ENCODE measurements at regions not wholly inside any gene's neighbourhood (a gene's known extent, or its start where the extent isn't known, plus 50 kb on each side); places are given as distances from the start of the nearest gene placed in this dataset.

- no peak for DNase-seq (ENCODE audit: low spot score)
Measured at GRCh38 chrX:150303386-150304097, 59.6 kb upstream of the MAMLD1 start.

GRCh38 chrX:150306002-150306401, 57.1 kb upstream of the MAMLD1 start:
- no peak for DNase-seq (ENCODE audit: low spot score)

- DNase-seq (ENCODE audit: low spot score), result no peak
Measured at GRCh38 chrX:150308041-150308440, 55.1 kb upstream of the MAMLD1 start.

- DNase-seq (ENCODE audit: low spot score), result no peak
Measured at GRCh38 chrX:150308532-150309157, 54.5 kb upstream of the MAMLD1 start.

- no peak for DNase-seq (ENCODE audit: low spot score)
Measured at GRCh38 chrX:150310417-150310816, 52.7 kb upstream of the MAMLD1 start.

- DNase-seq (ENCODE audit: low spot score), result no peak
Measured at GRCh38 chrX:150310881-150311280, 52.2 kb upstream of the MAMLD1 start.

GRCh38 chrX:150312931-150313330, 50.2 kb upstream of the MAMLD1 start:
- DNase-seq (ENCODE audit: low spot score), result no peak
